ENCODE measurements at regions not wholly inside any gene's neighbourhood (a gene's known extent, or its start where the extent isn't known, plus 50 kb on each side); places are given as distances from the start of the nearest gene placed in this dataset.
A peak's percentile ranks its signal among the peaks of the same experiment; 100 is the strongest.

GRCh38 chr10:108685863-108686531 lies 1237.3 kb downstream of the XPNPEP1 start:
- ChIA-PET CTCF (ENCODE audit: partially characterized antibody) (interaction anchor here (0.9 to 1.0 kb wide), 2 partner anchors 10 to 201 kb away, joined by 3 to 4 read pairs; no protein-coding TSS in a partner anchor), POLR2A (ENCODE audit: partially characterized antibody) (no interaction called here)
- H2AFZ ChIP-seq (ENCODE audit: low read length) = no peak overlapping the region
- no peak overlapping the region for H3K18ac ChIP-seq (ENCODE audit: extremely low read depth, low read length)
- no peak overlapping the region for H3K4me3 ChIP-seq (ENCODE audit: extremely low read depth in 1 of 4, insufficient read depth in 2 of 4, low read depth in 3 of 4, low read length in 4 of 4)
- no peak overlapping the region for H3K14ac ChIP-seq (ENCODE audit: insufficient read length)
- no peak overlapping the region for H2BK120ac ChIP-seq (replicated peaks; ENCODE audit: low read depth, low read length)
- no peak overlapping the region for H2BK20ac ChIP-seq (ENCODE audit: low read length)
- H3K4me2 ChIP-seq (ENCODE audit: insufficient read depth in 1 of 2, low read depth in 2 of 2, low read length in 2 of 2) = no peak overlapping the region
- no peak overlapping the region for H3K27ac ChIP-seq (ENCODE audit: low read depth, low read length)
- H3K27me3 ChIP-seq (replicated peaks in 1 of 4; ENCODE audit: control insufficient read depth in 3 of 4, extremely low read depth in 1 of 4, insufficient read depth in 3 of 4, low read length in 3 of 4) = no peaks in the 10 kb centered on the region
- H3K79me2 ChIP-seq (ENCODE audit: control insufficient read depth in 1 of 2, insufficient read depth in 2 of 2, low read length in 2 of 2) = no peaks in the 10 kb centered on the region
- no peaks in the 10 kb centered on the region for H3K79me1 ChIP-seq (ENCODE audit: low read depth, low read length)
- no peak overlapping the region for H3K4ac ChIP-seq (replicated peaks; ENCODE audit: insufficient read length, low read depth, low read length)
- no peak overlapping the region for H2BK15ac ChIP-seq (ENCODE audit: low read length)
- H4K20me1 ChIP-seq (replicated peaks in 1 of 2; ENCODE audit: control insufficient read depth in 1 of 2, insufficient read depth in 2 of 2, low read length in 2 of 2) = no peaks in the 10 kb centered on the region
- no peaks in the 10 kb centered on the region for H3K4me1 ChIP-seq (replicated peaks in 1 of 4; ENCODE audit: control insufficient read depth in 3 of 4, insufficient read depth in 4 of 4, low read length in 3 of 4)
- no peak overlapping the region for H3K56ac ChIP-seq (replicated peaks; ENCODE audit: insufficient read length, low read depth, low read length)
- 87% methylated on average over 4 of the region's 4 CpGs; no CpG with 5 or more reads in 1 of the 2 experiments for WGBS, 2 experiments (ENCODE audit: extremely low coverage in 1 of 2, insufficient coverage in 1 of 2, insufficient read length in 1 of 2, insufficient replicate concordance in 2 of 2, low coverage in 1 of 2, low lambda C conversion rate in 2 of 2, missing lambda C conversion rate in 1 of 2)
- H2BK5ac ChIP-seq (ENCODE audit: low read depth, low read length) = no peak overlapping the region
- no peak overlapping the region for H2BK12ac ChIP-seq (ENCODE audit: low read depth, low read length)
- H3K9me3 ChIP-seq (ENCODE audit: insufficient read depth in 2 of 2, low read depth in 1 of 2, low read length in 1 of 2) = no peaks in the 10 kb centered on the region
- H4K91ac ChIP-seq (replicated peaks; ENCODE audit: insufficient read length, low read length) = no peak overlapping the region
- no peak overlapping the region for H4K8ac ChIP-seq (ENCODE audit: extremely low read depth, insufficient read depth, low read length)
- no peaks in the 10 kb centered on the region for H3K36me3 ChIP-seq (ENCODE audit: control insufficient read depth in 2 of 4, insufficient read depth in 4 of 4, low read length in 3 of 4)
- H2AK5ac ChIP-seq (ENCODE audit: low read depth, low read length) = no peak overlapping the region
- no peak overlapping the region for H3K9ac ChIP-seq (replicated peaks in 1 of 4; ENCODE audit: extremely low read depth in 1 of 4, low read depth in 3 of 4, low read length in 3 of 4)
- H3K23ac ChIP-seq (ENCODE audit: insufficient read length) = no peak overlapping the region
- peak; percentile 50; the same call in 1 of the 2 replicates for TF ChIP-seq JUND (IDR thresholded peaks at IDR 0.05; ENCODE audit: low read length)
- TF ChIP-seq TBP (IDR thresholded peaks at IDR 0.05; ENCODE audit: low read depth, low read length) = no peak
- no peak for FAIRE-seq
- H4K5ac ChIP-seq (ENCODE audit: insufficient read length, low read depth, low read length) = no peak overlapping the region
- H3K23me2 ChIP-seq (ENCODE audit: low read depth, low read length) = no peaks in the 10 kb centered on the region
- DNase-seq (ENCODE audit: low read depth in 1 of 2, low spot score in 2 of 2) = no peak
